Stomach (tissue), 8 donors: ENCODE measurements at regions not wholly inside any gene's neighbourhood (a gene's known extent, or its start where the extent isn't known, plus 50 kb on each side); places are given as distances from the start of the nearest gene placed in this dataset.
A peak's percentile ranks its signal among the peaks of the same experiment; 100 is the strongest.

Experiments
- DNase-seq, 2 donors: peaks; one replicate each; pipeline versions ENCODE4 v3.0.0 to v3.0.0-alpha.2; 2013 to 2019
- H3K27ac ChIP-seq, 5 donors: fragments of 200-600 bp in 4 of 5; sonication (generic) in 4 of 5; one replicate each; pipeline ENCODE4 v1.5.1; 2013 to 2019; ENCODE audit warnings: mild to moderate bottlenecking in 1 of 5, moderate library complexity in 1 of 5
- H3K27me3 ChIP-seq, 3 donors: fragments of 200-600 bp; sonication (generic); one replicate each; pipeline ENCODE4 v1.5.1; 2017 to 2019; ENCODE audit warnings: mixed run types in 1 of 3
- H3K36me3 ChIP-seq, 4 donors: fragments of 200-600 bp; sonication (generic); 1 replicate in 3 of 4; 2 replicates in 1 of 4; pipeline ENCODE4 v1.5.1; 2016 to 2019
- H3K4me1 ChIP-seq, 4 donors: fragments of 200-600 bp; sonication (generic); one replicate each; pipeline ENCODE4 v1.5.1; 2016 to 2019
- H3K4me3 ChIP-seq, 4 donors: fragments of 200-600 bp; sonication (generic) in 3 of 4; one replicate each; pipeline ENCODE4 v1.5.1; 2016 to 2019; ENCODE audit warnings: mild to moderate bottlenecking in 1 of 4
- H3K9me3 ChIP-seq, 4 donors: fragments of 200-600 bp; sonication (generic); one replicate each; pipeline ENCODE4 v1.5.1; 2016 to 2019
- EP300 ChIP-seq: sonication (generic); formaldehyde crosslinking; IDR thresholded peaks from one replicate; pipeline ENCODE4 v1.6.1; 2017; ENCODE audit warnings: antibody characterized with exemption
- POLR2A ChIP-seq, 4 donors: fragments of 450-650 bp; IDR thresholded peaks; one replicate each; pipeline ENCODE4 v1.6.1; 2016; ENCODE audit warnings: antibody characterized with exemption in 4 of 4, control low read depth in 2 of 4, mild to moderate bottlenecking in 1 of 4, moderate library complexity in 1 of 4
- POLR2AphosphoS5 ChIP-seq, 3 donors: sonication (generic); formaldehyde crosslinking; IDR thresholded peaks; one replicate each; pipeline ENCODE4 v1.6.1; 2016; ENCODE audit warnings: antibody characterized with exemption in 3 of 3
- WGBS, 5 donors: extraction: QIAGEN DNeasy Blood & Tissue Kit in 3 of 5; methylation state at CpG; one replicate each; pipeline versions ENCODE4 v1.1.5 to v1.1.7; 2013 to 2018; 5-methylcytosine and 5-hydroxymethylcytosine counted together
- intact Hi-C: fragments of 100-400 bp; cut with DNase I; formaldehyde crosslinking; loops from one replicate; pipeline ENCODE4 v1.15.1; 2023; ENCODE audit warnings: low total_unique reads
- TF ChIP-seq, protein P1 (sequence below), 7 experiments: fragments of 450-650 bp in 4 of 7; fragments of 200-600 bp in 3 of 7; sonication (generic) in 3 of 7; IDR thresholded peaks; one replicate each; pipeline ENCODE4 v1.5.1; 2016 to 2019; ENCODE audit warnings: antibody characterized with exemption in 7 of 7, control low read depth in 2 of 7, mild to moderate bottlenecking in 1 of 7
- donor health status: healthy with polysubstance abuse.
- donor health status: Bipolar disorder and iron deficiency.
- donor health status: healthy.

DNA sequence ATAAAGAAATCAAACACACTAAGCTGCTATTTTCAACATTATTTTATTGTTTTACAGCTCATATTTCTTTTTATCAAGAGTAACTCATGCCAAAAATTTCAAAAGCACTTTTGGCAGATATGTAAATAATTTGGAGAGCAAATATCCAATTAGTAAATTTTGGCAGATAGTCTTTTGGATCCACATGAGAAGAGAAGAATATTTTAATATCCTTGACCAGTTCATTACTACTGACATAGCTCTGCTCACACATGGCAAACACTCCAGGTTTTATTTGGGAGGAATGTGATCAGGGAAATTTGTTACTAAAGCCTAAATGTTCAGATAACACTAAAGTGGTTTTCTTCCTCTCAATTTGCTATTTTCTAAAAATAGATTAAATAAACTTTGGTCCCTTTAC is 1054.3 kb downstream of the FAT4 start:
- intact Hi-C loops: no loop called here
- no peaks in the 10 kb centered on the region for H3K27me3 ChIP-seq
- no peaks in the 10 kb centered on the region for H3K4me1 ChIP-seq
- no peaks in the 10 kb centered on the region for H3K36me3 ChIP-seq
- DNase-seq: peak in 1 of 2 donors; percentile 21
- no peak overlapping the region for H3K4me3 ChIP-seq
- TF ChIP-seq, protein P1, sequence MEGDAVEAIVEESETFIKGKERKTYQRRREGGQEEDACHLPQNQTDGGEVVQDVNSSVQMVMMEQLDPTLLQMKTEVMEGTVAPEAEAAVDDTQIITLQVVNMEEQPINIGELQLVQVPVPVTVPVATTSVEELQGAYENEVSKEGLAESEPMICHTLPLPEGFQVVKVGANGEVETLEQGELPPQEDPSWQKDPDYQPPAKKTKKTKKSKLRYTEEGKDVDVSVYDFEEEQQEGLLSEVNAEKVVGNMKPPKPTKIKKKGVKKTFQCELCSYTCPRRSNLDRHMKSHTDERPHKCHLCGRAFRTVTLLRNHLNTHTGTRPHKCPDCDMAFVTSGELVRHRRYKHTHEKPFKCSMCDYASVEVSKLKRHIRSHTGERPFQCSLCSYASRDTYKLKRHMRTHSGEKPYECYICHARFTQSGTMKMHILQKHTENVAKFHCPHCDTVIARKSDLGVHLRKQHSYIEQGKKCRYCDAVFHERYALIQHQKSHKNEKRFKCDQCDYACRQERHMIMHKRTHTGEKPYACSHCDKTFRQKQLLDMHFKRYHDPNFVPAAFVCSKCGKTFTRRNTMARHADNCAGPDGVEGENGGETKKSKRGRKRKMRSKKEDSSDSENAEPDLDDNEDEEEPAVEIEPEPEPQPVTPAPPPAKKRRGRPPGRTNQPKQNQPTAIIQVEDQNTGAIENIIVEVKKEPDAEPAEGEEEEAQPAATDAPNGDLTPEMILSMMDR (IDR thresholded peaks at IDR 0.05): no peak
- TF ChIP-seq EP300 (no peak), POLR2A (IDR thresholded peaks at IDR 0.05) (no peak), POLR2AphosphoS5 (IDR thresholded peaks at IDR 0.05) (no peak)
- no peaks in the 10 kb centered on the region for H3K9me3 ChIP-seq
- H3K27ac ChIP-seq: no peak overlapping the region

DNA sequence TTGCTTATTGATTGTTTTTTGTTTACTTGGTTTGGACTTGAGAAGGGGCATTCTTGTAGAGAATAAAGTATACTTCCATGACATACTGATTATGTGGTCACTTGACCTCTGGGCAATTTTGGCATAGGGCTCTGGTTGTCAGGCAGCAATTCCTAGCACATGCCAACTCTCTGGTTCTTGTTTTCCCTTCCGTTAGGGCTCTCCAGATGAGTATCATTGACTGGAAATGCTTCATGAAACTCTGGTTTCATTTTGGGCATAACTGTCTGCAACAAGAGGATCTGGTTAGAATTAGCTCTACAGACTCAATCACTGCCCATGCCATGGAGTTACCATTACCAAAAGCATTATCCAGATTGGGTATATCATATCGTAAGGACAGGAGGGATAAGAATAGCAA is 1057.9 kb downstream of the FAT4 start:
- Histone ChIP-seq H3K4me1 (no peaks in the 10 kb centered on the region), H3K36me3 (no peaks in the 10 kb centered on the region), H3K9me3 (no peaks in the 10 kb centered on the region), H3K27ac (no peak overlapping the region), H3K27me3 (no peaks in the 10 kb centered on the region), H3K4me3 (no peak overlapping the region)
- 74 to 83% (median 81%) methylated on average over 2 of the region's 2 CpGs for WGBS, 5 donors
- TF ChIP-seq POLR2AphosphoS5 (IDR thresholded peaks at IDR 0.05) (no peak), POLR2A (IDR thresholded peaks at IDR 0.05) (no peak), EP300 (no peak)
- TF ChIP-seq, protein P1 (IDR thresholded peaks at IDR 0.05): no peak
- intact Hi-C loops: no loop called here
- no peak for DNase-seq

DNA sequence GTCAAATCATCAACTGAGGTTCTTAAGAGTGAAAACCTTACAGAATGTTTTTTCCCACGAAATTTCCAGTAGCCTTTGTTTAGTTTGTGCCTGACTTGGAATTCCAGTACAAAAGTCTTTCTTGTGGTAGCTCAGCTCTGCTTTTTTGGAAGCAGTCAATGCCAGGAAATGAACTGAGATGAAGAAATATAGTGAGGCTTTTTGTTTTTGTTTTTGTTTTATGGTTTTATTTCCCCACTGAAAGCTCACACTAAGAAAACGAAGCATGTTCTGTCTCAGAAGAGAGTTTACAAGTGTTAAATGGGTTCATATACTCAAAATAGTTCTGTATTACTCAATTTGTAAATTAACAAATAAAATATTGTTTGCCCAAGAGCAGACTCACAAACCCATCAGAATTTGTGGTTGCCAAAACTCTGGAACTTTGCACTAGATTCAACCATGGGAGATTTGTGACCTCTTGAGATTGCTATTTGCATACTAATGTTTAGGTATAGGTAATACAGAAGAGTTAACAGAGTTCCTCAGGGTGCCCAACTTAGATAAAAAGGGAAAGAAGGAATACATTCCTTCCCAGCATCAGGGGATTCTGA is 1060.8 kb downstream of the FAT4 start:
- no peak for TF ChIP-seq EP300
- TF ChIP-seq POLR2AphosphoS5 (IDR thresholded peaks at IDR 0.05): no peak
- TF ChIP-seq POLR2A (IDR thresholded peaks at IDR 0.05): no peak
- TF ChIP-seq, protein P1 (IDR thresholded peaks at IDR 0.05): no peak
- Histone ChIP-seq H3K9me3 (no peaks in the 10 kb centered on the region), H3K27me3 (no peaks in the 10 kb centered on the region), H3K4me1 (no peaks in the 10 kb centered on the region), H3K27ac (no peak overlapping the region), H3K4me3 (no peak overlapping the region), H3K36me3 (no peaks in the 10 kb centered on the region)
- WGBS, 5 donors: 15 to 27% (median 24%) methylated on average over 2 of the region's 2 CpGs
- intact Hi-C loops: no loop called here
- no peak for DNase-seq

DNA sequence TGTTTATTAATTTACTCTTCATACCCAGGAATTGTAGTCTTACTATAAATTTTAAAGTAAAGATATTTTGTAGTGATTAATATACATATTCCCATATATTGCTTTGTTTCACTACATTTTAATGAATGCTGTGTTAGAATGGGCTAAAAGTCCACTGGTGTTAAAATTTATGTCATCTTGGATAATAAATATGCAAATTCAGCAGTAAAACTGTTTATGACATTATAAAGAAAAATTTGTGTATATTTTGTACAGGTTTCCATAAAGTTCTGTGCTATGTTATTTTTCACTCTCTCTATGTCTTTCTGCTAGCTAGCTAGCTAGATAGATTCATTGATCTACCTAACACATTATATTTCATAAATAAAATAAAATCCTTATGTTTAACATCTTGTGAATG is 1071.2 kb downstream of the FAT4 start:
- no peak overlapping the region for H3K4me3 ChIP-seq
- no peaks in the 10 kb centered on the region for H3K9me3 ChIP-seq
- H3K36me3 ChIP-seq: no peaks in the 10 kb centered on the region
- no peak overlapping the region for H3K27ac ChIP-seq
- no peaks in the 10 kb centered on the region for H3K27me3 ChIP-seq
- TF ChIP-seq EP300: no peak
- TF ChIP-seq POLR2AphosphoS5 (IDR thresholded peaks at IDR 0.05): no peak
- no peak for TF ChIP-seq POLR2A (IDR thresholded peaks at IDR 0.05)
- TF ChIP-seq, protein P1 (IDR thresholded peaks at IDR 0.05): no peak
- no peak for DNase-seq
- no peaks in the 10 kb centered on the region for H3K4me1 ChIP-seq
- intact Hi-C loops: no loop called here
